ENCODE measurements at regions not wholly inside any gene's neighbourhood (a gene's known extent, or its start where the extent isn't known, plus 50 kb on each side); places are given as distances from the start of the nearest gene placed in this dataset.

DNA sequence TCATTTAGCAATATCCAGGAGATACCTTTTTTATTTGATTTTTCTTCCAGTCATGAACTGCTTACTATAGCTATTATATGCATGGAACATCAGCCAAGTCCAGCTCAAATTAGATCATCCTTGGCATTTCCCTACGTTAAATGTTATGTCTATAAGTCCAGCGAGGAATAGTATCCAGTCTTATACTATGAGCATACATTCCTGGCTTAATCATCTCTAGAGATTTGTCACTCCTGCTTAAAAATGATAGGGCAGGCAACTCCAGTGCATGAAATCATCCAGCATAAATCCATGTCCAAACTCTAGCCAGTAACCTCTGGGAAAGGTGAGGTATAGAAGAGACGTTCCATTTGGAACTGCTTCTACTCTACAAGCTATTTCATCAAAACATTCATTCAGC is 126.7 kb upstream of the VCX2 start:
- Histone ChIP-seq H3T11ph (ENCODE audit: low read length) (no peak overlapping the region), H3K79me2 (ENCODE audit: insufficient read depth, low read length) (no peaks in the 10 kb centered on the region), H3K56ac (ENCODE audit: insufficient read length, low read depth, low read length) (no peak overlapping the region), H3K4me2 (ENCODE audit: insufficient read depth, insufficient read length, low read length) (no peak overlapping the region), H2AFZ (ENCODE audit: low read length) (no peak overlapping the region), H3K9ac (ENCODE audit: extremely low read depth, insufficient read length, low read length) (no peak overlapping the region), H3K27me3 (ENCODE audit: insufficient read depth, low read length) (no peaks in the 10 kb centered on the region), H3K4me1 (ENCODE audit: insufficient read depth, low read length) (peaks cover 4% of the 10 kb centered on the region; the same call in 1 of the 2 replicates), H3K23me2 (ENCODE audit: insufficient read length, low read depth, low read length, poor library complexity, severe bottlenecking) (no peaks in the 10 kb centered on the region), H2BK120ac (ENCODE audit: low read depth, low read length, poor library complexity, severe bottlenecking) (no peak overlapping the region), H3K9me3 (ENCODE audit: control insufficient read depth, low read depth, low read length) (no peaks in the 10 kb centered on the region), H4K91ac (ENCODE audit: insufficient read length, low read depth, low read length) (no peak overlapping the region), H4K20me1 (ENCODE audit: control insufficient read depth, insufficient read depth, insufficient read length) (no peaks in the 10 kb centered on the region), H3K27ac (ENCODE audit: insufficient read length, low read depth, low read length) (no peak overlapping the region), H3K79me1 (ENCODE audit: insufficient read depth, low read depth, low read length, poor library complexity, severe bottlenecking) (no peaks in the 10 kb centered on the region), H2BK15ac (ENCODE audit: low read depth, low read length) (no peak overlapping the region), H3K14ac (ENCODE audit: insufficient read depth, low read length) (no peak overlapping the region), H3K4ac (ENCODE audit: low read depth, low read length) (no peak overlapping the region), H4K5ac (ENCODE audit: insufficient read length, low read depth, low read length) (no peak overlapping the region), H4K8ac (replicated peaks; ENCODE audit: insufficient read length, low read depth, low read length) (no peak overlapping the region), H2BK12ac (ENCODE audit: insufficient read length, low read depth, low read length) (no peak overlapping the region), H3K23ac (ENCODE audit: insufficient read length, low read depth, low read length) (no peak overlapping the region), H2BK20ac (ENCODE audit: low read depth, low read length, poor library complexity, severe bottlenecking) (no peak overlapping the region), H2AK5ac (ENCODE audit: insufficient read length, low read length) (no peak overlapping the region), H2BK5ac (ENCODE audit: insufficient read length, low read length) (no peak overlapping the region), H3K18ac (ENCODE audit: insufficient read length, low read depth, low read length) (no peak overlapping the region)
- Mint-ChIP-seq H3K36me3 (ENCODE audit: insufficient read depth in 1 of 3, low read depth in 3 of 3) (no peaks in the 10 kb centered on the region), H3K27ac (no peak overlapping the region), H3K9me3 (no peaks in the 10 kb centered on the region), H3K27me3 (ENCODE audit: low read depth) (no peaks in the 10 kb centered on the region), H3K4me1 (peaks cover 11 to 18% of the 10 kb centered on the region in 2 experiments), H3K4me3 (no peak overlapping the region)
- TF ChIP-seq, protein P1, sequence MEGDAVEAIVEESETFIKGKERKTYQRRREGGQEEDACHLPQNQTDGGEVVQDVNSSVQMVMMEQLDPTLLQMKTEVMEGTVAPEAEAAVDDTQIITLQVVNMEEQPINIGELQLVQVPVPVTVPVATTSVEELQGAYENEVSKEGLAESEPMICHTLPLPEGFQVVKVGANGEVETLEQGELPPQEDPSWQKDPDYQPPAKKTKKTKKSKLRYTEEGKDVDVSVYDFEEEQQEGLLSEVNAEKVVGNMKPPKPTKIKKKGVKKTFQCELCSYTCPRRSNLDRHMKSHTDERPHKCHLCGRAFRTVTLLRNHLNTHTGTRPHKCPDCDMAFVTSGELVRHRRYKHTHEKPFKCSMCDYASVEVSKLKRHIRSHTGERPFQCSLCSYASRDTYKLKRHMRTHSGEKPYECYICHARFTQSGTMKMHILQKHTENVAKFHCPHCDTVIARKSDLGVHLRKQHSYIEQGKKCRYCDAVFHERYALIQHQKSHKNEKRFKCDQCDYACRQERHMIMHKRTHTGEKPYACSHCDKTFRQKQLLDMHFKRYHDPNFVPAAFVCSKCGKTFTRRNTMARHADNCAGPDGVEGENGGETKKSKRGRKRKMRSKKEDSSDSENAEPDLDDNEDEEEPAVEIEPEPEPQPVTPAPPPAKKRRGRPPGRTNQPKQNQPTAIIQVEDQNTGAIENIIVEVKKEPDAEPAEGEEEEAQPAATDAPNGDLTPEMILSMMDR (conservative IDR thresholded peaks at IDR 0.05) = no peak
- WGBS (ENCODE audit: extremely low coverage, insufficient read length, low lambda C conversion rate) = no CpG with 5 or more reads among the region's 3 CpGs
- DNase-seq = no peak

All from H9 (cell line).